K562 (cell line): ENCODE measurements at regions not wholly inside any gene's neighbourhood (a gene's known extent, or its start where the extent isn't known, plus 50 kb on each side); places are given as distances from the start of the nearest gene placed in this dataset.

Experiments used
- ATAC-seq: fragments of 200-7000 bp; cut with Tn5 transposase; 3 replicates; pipeline ENCODE4 v1.9.1; 2020; ENCODE audit warnings: moderate library complexity
- BruUV-seq: library from RNA; stranded (reverse); fragments of 400-500 nt; replicated peaks from 2 replicates; lab custom pipeline; 2021; lab: Mats Ljungman, UMichigan
- CTCF ChIA-PET: fragments of 300-600 bp; formaldehyde crosslinking; extraction: SDS; loops from one replicate; lab custom pipeline; 2021; ENCODE audit warnings: low intra/inter-chr PET ratio; lab: Yijun Ruan, JAX
- POLR2A ChIA-PET: fragments of 300-600, 350-650 bp; sonication (Branson Sonifier 250); formaldehyde crosslinking; extraction: SDS; loops from one replicate; lab custom pipeline; 2021; ENCODE audit warnings: antibody characterized with exemption, inconsistent platforms; lab: Yijun Ruan, JAX
- DNase-seq, 4 experiments: peaks; one replicate each; pipeline versions ENCODE4 v3.0.0 to v3.0.0-alpha.2; 2011 to 2018; ENCODE audit warnings: low spot score in 3 of 4, mixed read lengths in 3 of 4; ENCODE audit errors: extremely low read depth in 1 of 4
- FAIRE-seq: peaks from 2 replicates; lab custom pipeline; 2011; peaks lifted over from hg19 to GRCh38; lab: Jason Lieb, UNC
- H2AFZ ChIP-seq: 2 replicates; pipeline ENCODE4 v1.6.0; 2011; ENCODE audit warnings: low read depth, low read length, control low read depth, inconsistent platforms
- H3K27ac ChIP-seq: fragments of 200-600 bp; 3 replicates; pipeline ENCODE4 v1.8.0; 2011; ENCODE audit warnings: low read depth, mild to moderate bottlenecking, control low read depth, inconsistent platforms, low read length, moderate library complexity, mixed read lengths; ENCODE audit errors: extremely low read depth
- H3K27me3 ChIP-seq, 2 experiments: fragments of 300-600 bp in 1 of 2; 2 replicates in 1 of 2; 3 replicates in 1 of 2; pipeline versions ENCODE4 v1.6.0 to v1.8.0; 2011; ENCODE audit warnings: inconsistent platforms in 2 of 2, low read length in 2 of 2, mild to moderate bottlenecking in 1 of 2, mixed read lengths in 1 of 2, moderate library complexity in 1 of 2; ENCODE audit not compliant: control insufficient read depth in 2 of 2, insufficient read depth in 2 of 2
- H3K36me3 ChIP-seq: fragments of 300-600 bp; 3 replicates; pipeline ENCODE4 v1.8.0; 2011; ENCODE audit warnings: mild to moderate bottlenecking, low read length, inconsistent platforms; ENCODE audit not compliant: control insufficient read depth, insufficient read depth
- H3K4me1 ChIP-seq, 2 experiments: fragments of 200-600 bp in 1 of 2; replicated peaks in 1 of 2; 2 replicates in 1 of 2; 3 replicates in 1 of 2; pipeline versions ENCODE4 v1.5.1 to v1.8.0; 2011; ENCODE audit warnings: inconsistent platforms in 2 of 2, low read length in 2 of 2, mild to moderate bottlenecking in 1 of 2, mixed read lengths in 1 of 2, moderate library complexity in 1 of 2; ENCODE audit not compliant: control insufficient read depth in 2 of 2, insufficient read depth in 2 of 2
- H3K4me2 ChIP-seq: 2 replicates; pipeline ENCODE4 v1.6.1; 2011; ENCODE audit warnings: low read length, control low read depth, inconsistent platforms, mixed read lengths; ENCODE audit not compliant: insufficient read depth
- H3K4me3 ChIP-seq: fragments of 200-600 bp; sonication (generic), shearing (Covaris generic); 2 replicates; pipeline ENCODE4 v1.5.1; 2016; ENCODE audit warnings: control low read depth, inconsistent platforms
- H3K79me2 ChIP-seq: fragments of 200-600 bp; 3 replicates; pipeline ENCODE4 v1.8.0; 2011; ENCODE audit warnings: low read length, inconsistent platforms; ENCODE audit not compliant: control insufficient read depth, insufficient read depth
- H3K9ac ChIP-seq, 2 experiments: 2 replicates each; pipeline versions ENCODE4 v1.6.0 to v1.6.1; 2011; ENCODE audit warnings: low read depth in 2 of 2, low read length in 2 of 2, control low read depth in 1 of 2, inconsistent platforms in 1 of 2, mild to moderate bottlenecking in 1 of 2, mixed read lengths in 1 of 2; ENCODE audit not compliant: insufficient read depth in 1 of 2
- H3K9me1 ChIP-seq: one replicate; pipeline ENCODE4 v1.6.0; 2011; ENCODE audit warnings: inconsistent platforms, mild to moderate bottlenecking, low read length, moderate library complexity; ENCODE audit not compliant: control insufficient read depth, insufficient read depth
- H3K9me3 ChIP-seq: replicated peaks from 2 replicates; pipeline ENCODE4 v1.5.1; 2011; ENCODE audit warnings: low read depth, low read length, inconsistent platforms; ENCODE audit not compliant: control insufficient read depth, insufficient read depth
- H4K20me1 ChIP-seq: replicated peaks from 2 replicates; pipeline ENCODE4 v1.6.1; 2011; ENCODE audit warnings: low read length, inconsistent platforms, mixed read lengths; ENCODE audit not compliant: control insufficient read depth, insufficient read depth
- EP400 ChIP-seq: fragments of 450-650 bp; IDR thresholded peaks from 2 replicates; pipeline ENCODE4 v1.6.1; 2017; ENCODE audit warnings: antibody characterized with exemption, mild to moderate bottlenecking, moderate library complexity
- LARP7 ChIP-seq: fragments of 450-650 bp; IDR thresholded peaks from 2 replicates; pipeline ENCODE4 v1.6.1; 2016
- RBM39 ChIP-seq: fragments of 200-400 bp; formaldehyde crosslinking; optimal IDR thresholded peaks from 2 replicates; pipeline ENCODE3; 2018; ENCODE audit warnings: low read depth, low read length
- SPI1 ChIP-seq: IDR thresholded peaks from 2 replicates; pipeline ENCODE4 v1.6.1; 2011; ENCODE audit warnings: low read depth, low read length, control low read depth, borderline replicate concordance
- ZFP36 ChIP-seq: fragments of 150-350 bp; IDR thresholded peaks from 2 replicates; pipeline ENCODE4 v1.6.1; 2018; ENCODE audit warnings: low read length, low read depth; ENCODE audit not compliant: partially characterized antibody
- ZNF184 ChIP-seq: sonication (generic); formaldehyde crosslinking; IDR thresholded peaks from 2 replicates; pipeline ENCODE4 v1.5.0; 2020; ENCODE audit warnings: missing genetic modification reagents
- ZNF277 ChIP-seq: fragments of 250-450 bp; sonication (Bioruptor Pico); IDR thresholded peaks from 2 replicates; pipeline ENCODE4 v1.8.0; 2022; ENCODE audit warnings: inconsistent platforms, mild to moderate bottlenecking, moderate library complexity, borderline replicate concordance
- ZNF644 ChIP-seq: fragments of 200-800 bp; sonication (Bioruptor generic); IDR thresholded peaks from 2 replicates; pipeline ENCODE4 v1.6.1; 2016; ENCODE audit warnings: low read depth, missing genetic modification characterization, missing compliant biosample characterization
- ZSCAN32 ChIP-seq: fragments of 450-650 bp; formaldehyde crosslinking; IDR thresholded peaks from 2 replicates; pipeline ENCODE4 v1.4.0; 2020; ENCODE audit warnings: mild to moderate bottlenecking, moderate library complexity
- WGBS: fragments of 100-300 bp; shearing (Covaris generic); methylation state at CpG from one replicate; pipeline ENCODE4 v1.1.6; 2016; ENCODE audit warnings: low coverage, mixed read lengths; ENCODE audit not compliant: insufficient coverage; ENCODE audit errors: missing lambda C conversion rate; 5-methylcytosine and 5-hydroxymethylcytosine counted together
- in situ Hi-C: fragments of 300-500 bp; cut with MboI; formaldehyde crosslinking; loops from 4 replicates; pipeline ENCODE4 v1.15.0; 2018; ENCODE audit warnings: inconsistent platforms, mixed read lengths
- intact Hi-C: fragments of 100-400 bp; cut with micrococcal nuclease; formaldehyde crosslinking; loops from 2 replicates; pipeline ENCODE4 v1.14.2; 2022

GRCh38 chr5:38045446-38045845 lies 205.6 kb upstream of the GDNF start:
- FAIRE-seq: no peak
- intact Hi-C loops: no loop called here
- no peak overlapping the region for H3K27ac ChIP-seq

GRCh38 chr5:38039826-38040225 lies 200.0 kb upstream of the GDNF start:
- Histone ChIP-seq H3K9me3 (no peaks in the 10 kb centered on the region), H3K79me2 (no peaks in the 10 kb centered on the region), H3K9ac (no peak overlapping the region), H2AFZ (no peak overlapping the region), H3K36me3 (no peaks in the 10 kb centered on the region), H4K20me1 (no peaks in the 10 kb centered on the region), H3K4me2 (no peak overlapping the region), H3K4me3 (no peak overlapping the region), H3K27ac (no peak overlapping the region), H3K4me1 (no peaks in the 10 kb centered on the region), H3K27me3 (no peaks in the 10 kb centered on the region), H3K9me1 (no peaks in the 10 kb centered on the region)
- DNase-seq (no peak), FAIRE-seq (no peak), ATAC-seq (no peak)
- intact Hi-C loops (no loop called here), in situ Hi-C loops (no loop called here)
- POLR2A ChIA-PET: no interaction called here
- BruUV-seq: no TSS peak
- CTCF ChIA-PET: no interaction called here
- TF ChIP-seq ZFP36: no peak
- no peak for TF ChIP-seq ZNF277 (CRISPR knock-in tag)
- no peak for TF ChIP-seq RBM39
- TF ChIP-seq ZNF644 (tag): no peak
- no peak for TF ChIP-seq EP400
- no peak for TF ChIP-seq ZSCAN32
- 0% methylated on average over 3 of the region's 3 CpGs for WGBS

More at GRCh38 chr5:38045446-38045845, 205.6 kb upstream of the GDNF start:
- no peak for DNase-seq
- no peak for TF ChIP-seq LARP7
- peak; percentile 58; the same call in 1 of the 2 replicates for TF ChIP-seq SPI1
- no peak for TF ChIP-seq ZNF184 (CRISPR knock-in tag)
- TF ChIP-seq, all 486 proteins: peak for 1
- no peaks in the 10 kb centered on the region for H3K27me3 ChIP-seq
- ChIA-PET POLR2A (no interaction called here), CTCF (no interaction called here)
- ATAC-seq: no peak
- H3K4me3 ChIP-seq: no peak overlapping the region
- no peaks in the 10 kb centered on the region for H4K20me1 ChIP-seq
- WGBS: 0% methylated on average over 1 of the region's 1 CpG
- H3K36me3 ChIP-seq: no peaks in the 10 kb centered on the region
- BruUV-seq: no TSS peak
- in situ Hi-C loops: no loop called here
- H3K4me2 ChIP-seq: no peak overlapping the region
- H3K9ac ChIP-seq: no peak overlapping the region
- no peak overlapping the region for H2AFZ ChIP-seq
- H3K79me2 ChIP-seq: no peaks in the 10 kb centered on the region
- no peaks in the 10 kb centered on the region for H3K9me3 ChIP-seq
- no peaks in the 10 kb centered on the region for H3K9me1 ChIP-seq
- H3K4me1 ChIP-seq: no peaks in the 10 kb centered on the region
